ENCODE measurements at regions not wholly inside any gene's neighbourhood (a gene's known extent, or its start where the extent isn't known, plus 50 kb on each side); places are given as distances from the start of the nearest gene placed in this dataset.
A peak's percentile ranks its signal among the peaks of the same experiment; 100 is the strongest.

DNA sequence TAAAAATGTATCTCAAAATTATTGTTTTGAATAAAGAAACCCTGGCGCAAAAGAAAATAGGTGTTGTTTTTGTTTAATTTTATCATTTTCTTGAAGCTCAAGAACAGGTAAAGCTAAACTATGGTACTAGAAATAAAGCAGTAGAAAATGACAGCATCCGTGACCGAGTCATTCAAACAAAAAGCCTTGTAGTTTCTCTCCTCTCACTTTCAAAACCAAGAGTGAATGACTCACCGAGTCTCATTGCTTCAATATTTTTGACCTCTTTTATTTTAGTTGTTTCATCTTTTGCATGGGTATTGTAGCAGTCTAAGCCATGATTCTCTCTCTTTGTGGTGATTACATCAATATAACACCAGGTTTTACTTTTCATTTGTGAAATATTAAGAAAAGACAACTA lies 396.5 kb downstream of the POM121L12 start:
- intact Hi-C loops (cut with DNase I), result no loop called here
- no peak for TF ChIP-seq POLR2A (IDR thresholded peaks at IDR 0.05)
- TF ChIP-seq, protein P1, sequence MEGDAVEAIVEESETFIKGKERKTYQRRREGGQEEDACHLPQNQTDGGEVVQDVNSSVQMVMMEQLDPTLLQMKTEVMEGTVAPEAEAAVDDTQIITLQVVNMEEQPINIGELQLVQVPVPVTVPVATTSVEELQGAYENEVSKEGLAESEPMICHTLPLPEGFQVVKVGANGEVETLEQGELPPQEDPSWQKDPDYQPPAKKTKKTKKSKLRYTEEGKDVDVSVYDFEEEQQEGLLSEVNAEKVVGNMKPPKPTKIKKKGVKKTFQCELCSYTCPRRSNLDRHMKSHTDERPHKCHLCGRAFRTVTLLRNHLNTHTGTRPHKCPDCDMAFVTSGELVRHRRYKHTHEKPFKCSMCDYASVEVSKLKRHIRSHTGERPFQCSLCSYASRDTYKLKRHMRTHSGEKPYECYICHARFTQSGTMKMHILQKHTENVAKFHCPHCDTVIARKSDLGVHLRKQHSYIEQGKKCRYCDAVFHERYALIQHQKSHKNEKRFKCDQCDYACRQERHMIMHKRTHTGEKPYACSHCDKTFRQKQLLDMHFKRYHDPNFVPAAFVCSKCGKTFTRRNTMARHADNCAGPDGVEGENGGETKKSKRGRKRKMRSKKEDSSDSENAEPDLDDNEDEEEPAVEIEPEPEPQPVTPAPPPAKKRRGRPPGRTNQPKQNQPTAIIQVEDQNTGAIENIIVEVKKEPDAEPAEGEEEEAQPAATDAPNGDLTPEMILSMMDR (IDR thresholded peaks at IDR 0.05), result no peak
- no peak overlapping the region for H3K4me3 ChIP-seq
- no peak for DNase-seq
- H3K27ac ChIP-seq, result no peak overlapping the region
- no peaks in the 10 kb centered on the region for H3K4me1 ChIP-seq (replicated peaks in 1 of 2)
- no peaks in the 10 kb centered on the region for H3K27me3 ChIP-seq
- 51 to 63% (median 55%) methylated on average over 4 of the region's 4 CpGs for WGBS, 4 donors
- peaks cover 0 to 4% (median 0%) of the 10 kb centered on the region in 3 donors for H3K9me3 ChIP-seq (replicated peaks in 1 of 3)
- H3K36me3 ChIP-seq (replicated peaks in 1 of 2), result no peaks in the 10 kb centered on the region

DNA sequence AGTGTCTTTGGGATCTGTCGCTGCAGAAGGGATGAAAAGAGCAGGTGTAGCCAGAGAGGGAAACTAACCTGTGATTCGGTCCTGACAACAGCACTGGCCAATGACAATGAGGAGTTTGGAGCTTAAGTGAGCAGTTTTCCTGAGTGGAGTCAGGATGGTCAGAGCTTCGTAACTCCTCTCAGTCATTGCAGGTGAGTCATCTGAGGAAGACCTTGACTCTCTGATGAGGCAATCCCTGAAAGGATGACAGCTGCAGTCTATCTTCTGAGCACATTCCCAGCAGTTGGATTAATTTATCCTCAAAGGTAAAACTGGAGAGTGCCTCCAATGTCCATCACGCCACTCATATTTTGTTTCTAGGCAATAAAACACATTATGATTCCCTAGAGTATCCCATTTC lies 401.9 kb downstream of the POM121L12 start:
- intact Hi-C loops (cut with DNase I), result no loop called here
- Histone ChIP-seq H3K9me3 (replicated peaks in 1 of 3) (no peaks in the 10 kb centered on the region), H3K36me3 (replicated peaks in 1 of 2) (no peaks in the 10 kb centered on the region), H3K27ac (no peak overlapping the region), H3K4me1 (replicated peaks in 1 of 2) (no peaks in the 10 kb centered on the region), H3K27me3 (no peaks in the 10 kb centered on the region), H3K4me3 (no peak overlapping the region)
- no peak for TF ChIP-seq POLR2A (IDR thresholded peaks at IDR 0.05)
- TF ChIP-seq, protein P1 (IDR thresholded peaks at IDR 0.05), result no peak
- peak in 6 of 7 donors; percentile 23 to 56 (median 40) for DNase-seq
- 42 to 62% (median 48%) methylated on average over 4 of the region's 4 CpGs for WGBS, 4 donors

DNA sequence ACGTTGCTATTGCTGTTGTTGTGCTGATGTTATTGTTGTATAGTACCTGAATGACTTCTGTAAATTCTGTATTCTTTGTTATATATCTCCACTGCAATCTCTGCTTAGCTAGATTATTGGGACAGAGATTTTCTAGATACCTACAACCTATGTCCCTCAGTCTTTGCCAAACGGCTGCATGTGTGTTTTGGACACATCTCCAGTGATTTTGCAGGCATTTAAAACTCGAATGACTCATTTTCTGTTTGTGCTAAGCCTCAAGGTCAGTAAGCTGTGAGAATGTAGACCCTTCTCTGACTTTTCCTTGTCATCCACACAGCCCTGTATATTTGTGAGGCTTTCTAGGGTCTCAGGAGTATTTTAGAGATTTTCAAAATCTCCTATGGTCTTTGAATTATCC lies 410.7 kb downstream of the POM121L12 start:
- DNase-seq, result peak in 1 of 7 donors; percentile 5
- intact Hi-C loops (cut with DNase I), result no loop called here
- no peak overlapping the region for H3K4me3 ChIP-seq
- H3K27me3 ChIP-seq, result no peaks in the 10 kb centered on the region
- 30 to 40% (median 35%) methylated on average over 3 of the region's 3 CpGs for WGBS, 4 donors
- no peaks in the 10 kb centered on the region for H3K36me3 ChIP-seq (replicated peaks in 1 of 2)
- H3K4me1 ChIP-seq (replicated peaks in 1 of 2), result no peaks in the 10 kb centered on the region
- no peak overlapping the region for H3K27ac ChIP-seq
- H3K9me3 ChIP-seq (replicated peaks in 1 of 3), result no peaks in the 10 kb centered on the region
- TF ChIP-seq POLR2A (IDR thresholded peaks at IDR 0.05), result no peak
- TF ChIP-seq, protein P1 (IDR thresholded peaks at IDR 0.05), result no peak

DNA sequence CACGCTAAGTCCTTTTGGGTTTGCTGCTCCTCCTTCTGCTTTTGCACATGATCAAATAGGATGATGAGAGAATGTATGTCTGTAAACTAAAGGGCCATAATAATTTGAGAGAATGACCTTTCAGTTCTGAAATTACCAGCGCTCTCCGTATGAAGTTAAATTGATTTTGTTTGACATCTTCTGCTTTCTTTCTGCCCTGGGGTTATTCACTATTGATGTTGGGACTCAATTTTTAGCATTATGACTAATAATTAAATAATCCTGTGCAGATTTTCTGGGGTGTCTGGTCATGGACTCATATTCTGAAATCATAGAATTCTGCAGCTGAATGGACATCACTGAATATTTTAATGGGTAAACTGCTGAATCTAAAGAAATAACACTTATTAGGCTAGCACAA lies 423.2 kb downstream of the POM121L12 start:
- TF ChIP-seq POLR2A (IDR thresholded peaks at IDR 0.05), result no peak
- TF ChIP-seq, protein P1 (IDR thresholded peaks at IDR 0.05), result no peak
- WGBS, 4 donors, result 77 to 95% (median 90%) methylated on average over 3 of the region's 3 CpGs
- no peaks in the 10 kb centered on the region for H3K36me3 ChIP-seq (replicated peaks in 1 of 2)

More for the DNA sequence above, 423.2 kb downstream of the POM121L12 start:
- Histone ChIP-seq H3K4me1 (replicated peaks in 1 of 2) (no peaks in the 10 kb centered on the region), H3K27me3 (no peaks in the 10 kb centered on the region), H3K27ac (no peak overlapping the region), H3K4me3 (no peak overlapping the region), H3K9me3 (replicated peaks in 1 of 3) (peaks cover 0 to 6% (median 0%) of the 10 kb centered on the region in 3 donors)
- intact Hi-C loops (cut with DNase I), result no loop called here
- DNase-seq, result no peak
